ENCODE measurements at regions not wholly inside any gene's neighbourhood (a gene's known extent, or its start where the extent isn't known, plus 50 kb on each side); places are given as distances from the start of the nearest gene placed in this dataset.
A peak's percentile ranks its signal among the peaks of the same experiment; 100 is the strongest.

DNA sequence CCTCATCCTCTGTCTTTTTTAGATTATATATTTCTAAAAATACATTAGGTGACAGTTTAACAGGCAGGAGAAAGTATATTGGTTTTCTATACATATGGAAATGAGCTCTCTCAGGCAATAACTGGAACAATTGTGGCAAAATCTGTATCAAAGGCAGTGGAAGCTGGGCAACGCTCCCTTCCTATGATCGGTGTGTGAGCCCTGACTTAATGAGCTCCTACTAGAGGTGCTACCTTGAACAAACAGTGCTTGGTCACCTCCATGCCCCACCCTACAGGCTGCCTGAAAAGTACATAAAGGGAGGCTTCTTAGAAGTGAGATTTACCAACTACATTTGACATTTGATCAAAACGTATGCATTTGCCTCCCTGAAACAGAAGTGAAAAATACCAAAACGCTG is 185.3 kb downstream of the EFNB2 start:
- no peak overlapping the region for H3K27ac ChIP-seq (ENCODE audit: low read depth)
- no peaks in the 10 kb centered on the region for H3K36me3 ChIP-seq (ENCODE audit: insufficient read depth)
- Mint-ChIP-seq H3K9me3 (no peaks in the 10 kb centered on the region), H3K4me3 (no peak overlapping the region), H3K27me3 (ENCODE audit: insufficient read depth, low read depth, poor library complexity) (peaks cover 9% of the 10 kb centered on the region), H3K36me3 (ENCODE audit: low read depth) (no peaks in the 10 kb centered on the region), H3K27ac (no peak overlapping the region), H3K4me1 (peaks cover 33% of the 10 kb centered on the region)
- peaks cover 28% of the 10 kb centered on the region for H3K4me1 ChIP-seq (ENCODE audit: insufficient read depth)
- no peaks in the 10 kb centered on the region for H3F3A ChIP-seq (replicated peaks; ENCODE audit: low read depth)
- peak; percentile 65 for ATAC-seq
- no peaks in the 10 kb centered on the region for H4K20me1 ChIP-seq (replicated peaks; ENCODE audit: insufficient read depth)
- TF ChIP-seq JUNB (IDR thresholded peaks at IDR 0.05; ENCODE audit: unreplicated experiment), result no peak
- TF ChIP-seq POLR2AphosphoS5 (IDR thresholded peaks at IDR 0.05; ENCODE audit: low read depth), result no peak
- TF ChIP-seq NANOG (IDR thresholded peaks at IDR 0.05; ENCODE audit: borderline replicate concordance), result no peak
- TF ChIP-seq ZNF331 (CRISPR knock-in tag; IDR thresholded peaks at IDR 0.05; ENCODE audit: low read depth), result no peak
- no peak for TF ChIP-seq STAT1 (IDR thresholded peaks at IDR 0.05; ENCODE audit: unreplicated experiment)
- TF ChIP-seq EZH2 (IDR thresholded peaks at IDR 0.05; ENCODE audit: low read depth, unreplicated experiment), result no peak
- TF ChIP-seq CREB1 (CRISPR knock-in tag; IDR thresholded peaks at IDR 0.05; ENCODE audit: low read depth), result no peak
- TF ChIP-seq, protein P1, sequence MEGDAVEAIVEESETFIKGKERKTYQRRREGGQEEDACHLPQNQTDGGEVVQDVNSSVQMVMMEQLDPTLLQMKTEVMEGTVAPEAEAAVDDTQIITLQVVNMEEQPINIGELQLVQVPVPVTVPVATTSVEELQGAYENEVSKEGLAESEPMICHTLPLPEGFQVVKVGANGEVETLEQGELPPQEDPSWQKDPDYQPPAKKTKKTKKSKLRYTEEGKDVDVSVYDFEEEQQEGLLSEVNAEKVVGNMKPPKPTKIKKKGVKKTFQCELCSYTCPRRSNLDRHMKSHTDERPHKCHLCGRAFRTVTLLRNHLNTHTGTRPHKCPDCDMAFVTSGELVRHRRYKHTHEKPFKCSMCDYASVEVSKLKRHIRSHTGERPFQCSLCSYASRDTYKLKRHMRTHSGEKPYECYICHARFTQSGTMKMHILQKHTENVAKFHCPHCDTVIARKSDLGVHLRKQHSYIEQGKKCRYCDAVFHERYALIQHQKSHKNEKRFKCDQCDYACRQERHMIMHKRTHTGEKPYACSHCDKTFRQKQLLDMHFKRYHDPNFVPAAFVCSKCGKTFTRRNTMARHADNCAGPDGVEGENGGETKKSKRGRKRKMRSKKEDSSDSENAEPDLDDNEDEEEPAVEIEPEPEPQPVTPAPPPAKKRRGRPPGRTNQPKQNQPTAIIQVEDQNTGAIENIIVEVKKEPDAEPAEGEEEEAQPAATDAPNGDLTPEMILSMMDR (conservative IDR thresholded peaks at IDR 0.05; ENCODE audit: low read depth in 2 of 2), result no peak
- TF ChIP-seq EZH2phosphoT487 (IDR thresholded peaks at IDR 0.05; ENCODE audit: unreplicated experiment), result no peak
- no peak for TF ChIP-seq REST (IDR thresholded peaks at IDR 0.05; ENCODE audit: unreplicated experiment)
- TF ChIP-seq, protein P2, sequence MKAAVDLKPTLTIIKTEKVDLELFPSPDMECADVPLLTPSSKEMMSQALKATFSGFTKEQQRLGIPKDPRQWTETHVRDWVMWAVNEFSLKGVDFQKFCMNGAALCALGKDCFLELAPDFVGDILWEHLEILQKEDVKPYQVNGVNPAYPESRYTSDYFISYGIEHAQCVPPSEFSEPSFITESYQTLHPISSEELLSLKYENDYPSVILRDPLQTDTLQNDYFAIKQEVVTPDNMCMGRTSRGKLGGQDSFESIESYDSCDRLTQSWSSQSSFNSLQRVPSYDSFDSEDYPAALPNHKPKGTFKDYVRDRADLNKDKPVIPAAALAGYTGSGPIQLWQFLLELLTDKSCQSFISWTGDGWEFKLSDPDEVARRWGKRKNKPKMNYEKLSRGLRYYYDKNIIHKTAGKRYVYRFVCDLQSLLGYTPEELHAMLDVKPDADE (IDR thresholded peaks at IDR 0.05), result no peak
- TF ChIP-seq, protein P3, sequence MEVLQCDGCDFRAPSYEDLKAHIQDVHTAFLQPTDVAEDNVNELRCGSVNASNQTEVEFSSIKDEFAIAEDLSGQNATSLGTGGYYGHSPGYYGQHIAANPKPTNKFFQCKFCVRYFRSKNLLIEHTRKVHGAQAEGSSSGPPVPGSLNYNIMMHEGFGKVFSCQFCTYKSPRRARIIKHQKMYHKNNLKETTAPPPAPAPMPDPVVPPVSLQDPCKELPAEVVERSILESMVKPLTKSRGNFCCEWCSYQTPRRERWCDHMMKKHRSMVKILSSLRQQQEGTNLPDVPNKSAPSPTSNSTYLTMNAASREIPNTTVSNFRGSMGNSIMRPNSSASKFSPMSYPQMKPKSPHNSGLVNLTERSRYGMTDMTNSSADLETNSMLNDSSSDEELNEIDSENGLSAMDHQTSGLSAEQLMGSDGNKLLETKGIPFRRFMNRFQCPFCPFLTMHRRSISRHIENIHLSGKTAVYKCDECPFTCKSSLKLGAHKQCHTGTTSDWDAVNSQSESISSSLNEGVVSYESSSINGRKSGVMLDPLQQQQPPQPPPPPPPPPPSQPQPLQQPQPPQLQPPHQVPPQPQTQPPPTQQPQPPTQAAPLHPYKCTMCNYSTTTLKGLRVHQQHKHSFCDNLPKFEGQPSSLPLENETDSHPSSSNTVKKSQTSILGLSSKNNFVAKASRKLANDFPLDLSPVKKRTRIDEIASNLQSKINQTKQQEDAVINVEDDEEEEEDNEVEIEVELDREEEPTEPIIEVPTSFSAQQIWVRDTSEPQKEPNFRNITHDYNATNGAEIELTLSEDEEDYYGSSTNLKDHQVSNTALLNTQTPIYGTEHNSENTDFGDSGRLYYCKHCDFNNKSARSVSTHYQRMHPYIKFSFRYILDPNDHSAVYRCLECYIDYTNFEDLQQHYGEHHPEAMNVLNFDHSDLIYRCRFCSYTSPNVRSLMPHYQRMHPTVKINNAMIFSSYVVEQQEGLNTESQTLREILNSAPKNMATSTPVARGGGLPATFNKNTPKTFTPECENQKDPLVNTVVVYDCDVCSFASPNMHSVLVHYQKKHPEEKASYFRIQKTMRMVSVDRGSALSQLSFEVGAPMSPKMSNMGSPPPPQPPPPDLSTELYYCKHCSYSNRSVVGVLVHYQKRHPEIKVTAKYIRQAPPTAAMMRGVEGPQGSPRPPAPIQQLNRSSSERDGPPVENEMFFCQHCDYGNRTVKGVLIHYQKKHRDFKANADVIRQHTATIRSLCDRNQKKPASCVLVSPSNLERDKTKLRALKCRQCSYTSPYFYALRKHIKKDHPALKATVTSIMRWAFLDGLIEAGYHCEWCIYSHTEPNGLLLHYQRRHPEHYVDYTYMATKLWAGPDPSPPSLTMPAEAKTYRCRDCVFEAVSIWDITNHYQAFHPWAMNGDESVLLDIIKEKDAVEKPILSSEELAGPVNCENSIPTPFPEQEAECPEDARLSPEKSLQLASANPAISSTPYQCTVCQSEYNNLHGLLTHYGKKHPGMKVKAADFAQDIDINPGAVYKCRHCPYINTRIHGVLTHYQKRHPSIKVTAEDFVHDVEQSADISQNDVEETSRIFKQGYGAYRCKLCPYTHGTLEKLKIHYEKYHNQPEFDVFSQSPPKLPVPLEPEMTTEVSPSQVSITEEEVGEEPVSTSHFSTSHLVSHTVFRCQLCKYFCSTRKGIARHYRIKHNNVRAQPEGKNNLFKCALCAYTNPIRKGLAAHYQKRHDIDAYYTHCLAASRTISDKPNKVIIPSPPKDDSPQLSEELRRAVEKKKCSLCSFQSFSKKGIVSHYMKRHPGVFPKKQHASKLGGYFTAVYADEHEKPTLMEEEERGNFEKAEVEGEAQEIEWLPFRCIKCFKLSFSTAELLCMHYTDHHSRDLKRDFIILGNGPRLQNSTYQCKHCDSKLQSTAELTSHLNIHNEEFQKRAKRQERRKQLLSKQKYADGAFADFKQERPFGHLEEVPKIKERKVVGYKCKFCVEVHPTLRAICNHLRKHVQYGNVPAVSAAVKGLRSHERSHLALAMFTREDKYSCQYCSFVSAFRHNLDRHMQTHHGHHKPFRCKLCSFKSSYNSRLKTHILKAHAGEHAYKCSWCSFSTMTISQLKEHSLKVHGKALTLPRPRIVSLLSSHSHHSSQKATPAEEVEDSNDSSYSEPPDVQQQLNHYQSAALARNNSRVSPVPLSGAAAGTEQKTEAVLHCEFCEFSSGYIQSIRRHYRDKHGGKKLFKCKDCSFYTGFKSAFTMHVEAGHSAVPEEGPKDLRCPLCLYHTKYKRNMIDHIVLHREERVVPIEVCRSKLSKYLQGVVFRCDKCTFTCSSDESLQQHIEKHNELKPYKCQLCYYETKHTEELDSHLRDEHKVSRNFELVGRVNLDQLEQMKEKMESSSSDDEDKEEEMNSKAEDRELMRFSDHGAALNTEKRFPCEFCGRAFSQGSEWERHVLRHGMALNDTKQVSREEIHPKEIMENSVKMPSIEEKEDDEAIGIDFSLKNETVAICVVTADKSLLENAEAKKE (CRISPR knock-in tag; IDR thresholded peaks at IDR 0.05), result no peak
- TF ChIP-seq ZNF114 (CRISPR knock-in tag; IDR thresholded peaks at IDR 0.05), result no peak
- peak; percentile 22 for DNase-seq (ENCODE audit: low spot score)
- no peaks in the 10 kb centered on the region for H3K9me2 ChIP-seq (ENCODE audit: insufficient read depth)
- no peaks in the 10 kb centered on the region for H3K79me2 ChIP-seq (replicated peaks; ENCODE audit: insufficient read depth)
- H2AFZ ChIP-seq, result no peak overlapping the region
- H3K4me3 ChIP-seq, result no peak overlapping the region
- peaks cover 15% of the 10 kb centered on the region for H3K27me3 ChIP-seq (ENCODE audit: insufficient read depth)
- H3K4me2 ChIP-seq, result peak overlapping the region; percentile 79

Data from GM23338 (cell line).